HepG2 (cell line): ENCODE measurements at regions not wholly inside any gene's neighbourhood (a gene's known extent, or its start where the extent isn't known, plus 50 kb on each side); places are given as distances from the start of the nearest gene placed in this dataset.

Experiments used
- BRCA1 ChIP-seq: sonication (generic); formaldehyde crosslinking; IDR thresholded peaks from 2 replicates; pipeline ENCODE4 v1.4.0; 2020; ENCODE audit warnings: missing genetic modification reagents
- CREM ChIP-seq, 2 experiments: sonication (generic) in 1 of 2; formaldehyde crosslinking in 1 of 2; IDR thresholded peaks; 2 replicates each; pipeline versions ENCODE4 v1.4.0 to v1.6.1; 2016 to 2020; ENCODE audit warnings: antibody characterized with exemption in 1 of 2, mild to moderate bottlenecking in 1 of 2, missing genetic modification reagents in 1 of 2
- KLF16 ChIP-seq, 2 experiments: sonication (generic) in 1 of 2; formaldehyde crosslinking in 1 of 2; IDR thresholded peaks; 2 replicates each; pipeline versions ENCODE4 v1.6.1 to v1.8.0; 2016 to 2023; ENCODE audit warnings: missing genetic modification reagents in 2 of 2, missing compliant biosample characterization in 1 of 2
- NFE2 ChIP-seq: sonication (generic); formaldehyde crosslinking; IDR thresholded peaks from 2 replicates; pipeline ENCODE4 v1.4.0; 2020; ENCODE audit warnings: missing genetic modification reagents
- PAF1 ChIP-seq: IDR thresholded peaks from 2 replicates; pipeline ENCODE4 v1.6.1; 2016; ENCODE audit warnings: missing genetic modification reagents, missing compliant biosample characterization
- ZNF350 ChIP-seq: sonication (generic); formaldehyde crosslinking; IDR thresholded peaks from 2 replicates; pipeline ENCODE4 v1.4.0; 2020; ENCODE audit warnings: mild to moderate bottlenecking, low read depth, missing genetic modification reagents, borderline replicate concordance
- ZNF550 ChIP-seq: sonication (generic); formaldehyde crosslinking; IDR thresholded peaks from 2 replicates; pipeline ENCODE4 v1.4.0; 2020; ENCODE audit warnings: mild to moderate bottlenecking, missing genetic modification reagents, borderline replicate concordance

GRCh38 chr3:74801924-74802323, 187.5 kb upstream of the CNTN3 start:
- TF ChIP-seq ZNF350 = no peak
- TF ChIP-seq NFE2 (CRISPR knock-in tag) = no peak
- TF ChIP-seq CREM (IDR thresholded peaks at IDR 0.05) = no peak
- TF ChIP-seq CREM (CRISPR knock-in tag; IDR thresholded peaks at IDR 0.05) = no peak
- no peak for TF ChIP-seq ZNF550 (CRISPR knock-in tag)
- no peak for TF ChIP-seq BRCA1 (CRISPR knock-in tag)
- no peak for TF ChIP-seq PAF1 (CRISPR knock-in tag)
- TF ChIP-seq KLF16 (CRISPR knock-in tag; IDR thresholded peaks at IDR 0.05) = no peak
